ENCODE measurements at regions not wholly inside any gene's neighbourhood (a gene's known extent, or its start where the extent isn't known, plus 50 kb on each side); places are given as distances from the start of the nearest gene placed in this dataset.
"Not testable (repeated sequence)": the region's sequence is repeated elsewhere in the genome, so short reads cannot be mapped to it uniquely, and the experiment has no call there.

- no peaks in the 10 kb centered on the region for H3K36me3 ChIP-seq (ENCODE audit: insufficient read depth, low read length)
- H2AFZ ChIP-seq (ENCODE audit: low read depth, low read length): no peak overlapping the region
- H3K27me3 ChIP-seq (ENCODE audit: insufficient read depth, low read length): no peaks in the 10 kb centered on the region
- no peaks in the 10 kb centered on the region for H3K9me3 ChIP-seq (ENCODE audit: low read length)
- peaks cover 2% of the 10 kb centered on the region for H3K4me1 ChIP-seq (ENCODE audit: insufficient read depth, low read length)
- no peak overlapping the region for H3K4me3 ChIP-seq (ENCODE audit: low read length)
These were observed 81.1 kb upstream of the AADAT start for GRCh38 chr4:170170861-170171260.

- H3K4me3 ChIP-seq (ENCODE audit: low read length): no peak overlapping the region
- no peaks in the 10 kb centered on the region for H3K9me3 ChIP-seq (ENCODE audit: low read length)
- H3K36me3 ChIP-seq (ENCODE audit: insufficient read depth, low read length): no peaks in the 10 kb centered on the region
- no peak overlapping the region for H2AFZ ChIP-seq (ENCODE audit: low read depth, low read length)
- no peaks in the 10 kb centered on the region for H3K27me3 ChIP-seq (ENCODE audit: insufficient read depth, low read length)
- peaks cover 2% of the 10 kb centered on the region for H3K4me1 ChIP-seq (ENCODE audit: insufficient read depth, low read length)
These were observed 79.9 kb upstream of the AADAT start for GRCh38 chr4:170169699-170170098.

- Histone ChIP-seq H3K4me1 (ENCODE audit: insufficient read depth, low read length) (peaks cover 2% of the 10 kb centered on the region), H2AFZ (ENCODE audit: low read depth, low read length) (no peak overlapping the region), H3K9me3 (ENCODE audit: low read length) (no peaks in the 10 kb centered on the region), H3K4me3 (ENCODE audit: low read length) (no peak overlapping the region), H3K36me3 (ENCODE audit: insufficient read depth, low read length) (no peaks in the 10 kb centered on the region), H3K27me3 (ENCODE audit: insufficient read depth, low read length) (no peaks in the 10 kb centered on the region)
These were observed 77.9 kb upstream of the AADAT start for GRCh38 chr4:170167678-170168077.

GRCh38 chr4:170166193-170166592 lies 76.4 kb upstream of the AADAT start:
- not testable (repeated sequence) for H3K4me3 ChIP-seq (ENCODE audit: low read length); H3K4me1 ChIP-seq (ENCODE audit: insufficient read depth, low read length); H3K27me3 ChIP-seq (ENCODE audit: insufficient read depth, low read length); H2AFZ ChIP-seq (ENCODE audit: low read depth, low read length); H3K36me3 ChIP-seq (ENCODE audit: insufficient read depth, low read length); H3K9me3 ChIP-seq (ENCODE audit: low read length)

- no peaks in the 10 kb centered on the region for H3K27me3 ChIP-seq (ENCODE audit: insufficient read depth, low read length)
- no peaks in the 10 kb centered on the region for H3K36me3 ChIP-seq (ENCODE audit: insufficient read depth, low read length)
- H2AFZ ChIP-seq (ENCODE audit: low read depth, low read length): no peak overlapping the region
- no peak overlapping the region for H3K4me3 ChIP-seq (ENCODE audit: low read length)
- H3K9me3 ChIP-seq (ENCODE audit: low read length): no peaks in the 10 kb centered on the region
- H3K4me1 ChIP-seq (ENCODE audit: insufficient read depth, low read length): no peaks in the 10 kb centered on the region
These were observed 72.7 kb upstream of the AADAT start for GRCh38 chr4:170162416-170162815.

- Histone ChIP-seq H3K27me3 (ENCODE audit: insufficient read depth, low read length) (no peaks in the 10 kb centered on the region), H3K9me3 (ENCODE audit: low read length) (no peaks in the 10 kb centered on the region), H3K4me3 (ENCODE audit: low read length) (no peak overlapping the region), H3K4me1 (ENCODE audit: insufficient read depth, low read length) (no peaks in the 10 kb centered on the region), H2AFZ (ENCODE audit: low read depth, low read length) (no peak overlapping the region), H3K36me3 (ENCODE audit: insufficient read depth, low read length) (no peaks in the 10 kb centered on the region)
These were observed 67.9 kb upstream of the AADAT start for GRCh38 chr4:170157670-170158069.

GRCh38 chr4:170145120-170145519 lies 55.4 kb upstream of the AADAT start:
- H3K4me3 ChIP-seq (ENCODE audit: low read length): no peak overlapping the region
- H3K36me3 ChIP-seq (ENCODE audit: insufficient read depth, low read length): no peaks in the 10 kb centered on the region
- no peaks in the 10 kb centered on the region for H3K4me1 ChIP-seq (ENCODE audit: insufficient read depth, low read length)
- H3K9me3 ChIP-seq (ENCODE audit: low read length): no peaks in the 10 kb centered on the region
- H3K27me3 ChIP-seq (ENCODE audit: insufficient read depth, low read length): no peaks in the 10 kb centered on the region
- no peak overlapping the region for H2AFZ ChIP-seq (ENCODE audit: low read depth, low read length)

GRCh38 chr4:170139764-170140163 lies 50.0 kb upstream of the AADAT start:
- Histone ChIP-seq H3K4me1 (ENCODE audit: insufficient read depth, low read length) (no peaks in the 10 kb centered on the region), H3K36me3 (ENCODE audit: insufficient read depth, low read length) (no peaks in the 10 kb centered on the region), H2AFZ (ENCODE audit: low read depth, low read length) (no peak overlapping the region), H3K4me3 (ENCODE audit: low read length) (no peak overlapping the region), H3K9me3 (ENCODE audit: low read length) (no peaks in the 10 kb centered on the region), H3K27me3 (ENCODE audit: insufficient read depth, low read length) (no peaks in the 10 kb centered on the region)
